ENCODE measurements at regions not wholly inside any gene's neighbourhood (a gene's known extent, or its start where the extent isn't known, plus 50 kb on each side); places are given as distances from the start of the nearest gene placed in this dataset.

DNA sequence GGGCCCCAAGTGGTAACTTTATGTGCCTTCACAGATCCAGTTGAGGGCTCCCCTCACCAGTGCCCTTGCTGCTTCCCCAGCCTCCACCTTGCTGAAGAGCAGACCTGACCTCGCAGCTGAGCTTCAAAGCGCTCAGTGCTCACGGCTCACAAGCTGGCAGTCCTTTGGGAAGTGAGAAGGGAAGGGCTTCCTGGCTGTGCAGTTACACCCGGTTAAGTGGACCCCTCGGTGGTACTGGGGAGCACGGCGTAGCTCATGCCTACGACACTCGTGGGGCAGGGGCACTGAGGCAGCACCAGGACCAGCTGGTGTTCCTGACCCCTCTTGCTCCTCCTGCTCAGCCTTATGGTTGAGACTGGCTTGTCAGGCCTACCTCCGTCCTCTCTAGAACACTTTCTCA lies 629.0 kb upstream of the TBL1XR1 start:
- no peak for TF ChIP-seq ZNF70 (CRISPR knock-in tag; IDR thresholded peaks at IDR 0.05)
- TF ChIP-seq, protein P1, sequence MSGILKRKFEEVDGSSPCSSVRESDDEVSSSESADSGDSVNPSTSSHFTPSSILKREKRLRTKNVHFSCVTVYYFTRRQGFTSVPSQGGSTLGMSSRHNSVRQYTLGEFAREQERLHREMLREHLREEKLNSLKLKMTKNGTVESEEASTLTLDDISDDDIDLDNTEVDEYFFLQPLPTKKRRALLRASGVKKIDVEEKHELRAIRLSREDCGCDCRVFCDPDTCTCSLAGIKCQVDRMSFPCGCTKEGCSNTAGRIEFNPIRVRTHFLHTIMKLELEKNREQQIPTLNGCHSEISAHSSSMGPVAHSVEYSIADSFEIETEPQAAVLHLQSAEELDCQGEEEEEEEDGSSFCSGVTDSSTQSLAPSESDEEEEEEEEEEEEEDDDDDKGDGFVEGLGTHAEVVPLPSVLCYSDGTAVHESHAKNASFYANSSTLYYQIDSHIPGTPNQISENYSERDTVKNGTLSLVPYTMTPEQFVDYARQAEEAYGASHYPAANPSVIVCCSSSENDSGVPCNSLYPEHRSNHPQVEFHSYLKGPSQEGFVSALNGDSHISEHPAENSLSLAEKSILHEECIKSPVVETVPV (CRISPR knock-in tag; IDR thresholded peaks at IDR 0.05), result no peak
- TF ChIP-seq, protein P2, sequence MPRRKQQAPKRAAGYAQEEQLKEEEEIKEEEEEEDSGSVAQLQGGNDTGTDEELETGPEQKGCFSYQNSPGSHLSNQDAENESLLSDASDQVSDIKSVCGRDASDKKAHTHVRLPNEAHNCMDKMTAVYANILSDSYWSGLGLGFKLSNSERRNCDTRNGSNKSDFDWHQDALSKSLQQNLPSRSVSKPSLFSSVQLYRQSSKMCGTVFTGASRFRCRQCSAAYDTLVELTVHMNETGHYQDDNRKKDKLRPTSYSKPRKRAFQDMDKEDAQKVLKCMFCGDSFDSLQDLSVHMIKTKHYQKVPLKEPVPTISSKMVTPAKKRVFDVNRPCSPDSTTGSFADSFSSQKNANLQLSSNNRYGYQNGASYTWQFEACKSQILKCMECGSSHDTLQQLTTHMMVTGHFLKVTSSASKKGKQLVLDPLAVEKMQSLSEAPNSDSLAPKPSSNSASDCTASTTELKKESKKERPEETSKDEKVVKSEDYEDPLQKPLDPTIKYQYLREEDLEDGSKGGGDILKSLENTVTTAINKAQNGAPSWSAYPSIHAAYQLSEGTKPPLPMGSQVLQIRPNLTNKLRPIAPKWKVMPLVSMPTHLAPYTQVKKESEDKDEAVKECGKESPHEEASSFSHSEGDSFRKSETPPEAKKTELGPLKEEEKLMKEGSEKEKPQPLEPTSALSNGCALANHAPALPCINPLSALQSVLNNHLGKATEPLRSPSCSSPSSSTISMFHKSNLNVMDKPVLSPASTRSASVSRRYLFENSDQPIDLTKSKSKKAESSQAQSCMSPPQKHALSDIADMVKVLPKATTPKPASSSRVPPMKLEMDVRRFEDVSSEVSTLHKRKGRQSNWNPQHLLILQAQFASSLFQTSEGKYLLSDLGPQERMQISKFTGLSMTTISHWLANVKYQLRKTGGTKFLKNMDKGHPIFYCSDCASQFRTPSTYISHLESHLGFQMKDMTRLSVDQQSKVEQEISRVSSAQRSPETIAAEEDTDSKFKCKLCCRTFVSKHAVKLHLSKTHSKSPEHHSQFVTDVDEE (CRISPR knock-in tag; IDR thresholded peaks at IDR 0.05), result no peak
- TF ChIP-seq TCF4 (CRISPR knock-in tag; IDR thresholded peaks at IDR 0.05; ENCODE audit: borderline replicate concordance), result no peak
- TF ChIP-seq, protein P3, sequence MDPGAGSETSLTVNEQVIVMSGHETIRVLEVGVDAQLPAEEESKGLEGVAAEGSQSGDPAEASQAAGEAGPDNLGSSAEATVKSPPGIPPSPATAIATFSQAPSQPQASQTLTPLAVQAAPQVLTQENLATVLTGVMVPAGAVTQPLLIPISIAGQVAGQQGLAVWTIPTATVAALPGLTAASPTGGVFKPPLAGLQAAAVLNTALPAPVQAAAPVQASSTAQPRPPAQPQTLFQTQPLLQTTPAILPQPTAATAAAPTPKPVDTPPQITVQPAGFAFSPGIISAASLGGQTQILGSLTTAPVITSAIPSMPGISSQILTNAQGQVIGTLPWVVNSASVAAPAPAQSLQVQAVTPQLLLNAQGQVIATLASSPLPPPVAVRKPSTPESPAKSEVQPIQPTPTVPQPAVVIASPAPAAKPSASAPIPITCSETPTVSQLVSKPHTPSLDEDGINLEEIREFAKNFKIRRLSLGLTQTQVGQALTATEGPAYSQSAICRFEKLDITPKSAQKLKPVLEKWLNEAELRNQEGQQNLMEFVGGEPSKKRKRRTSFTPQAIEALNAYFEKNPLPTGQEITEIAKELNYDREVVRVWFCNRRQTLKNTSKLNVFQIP (CRISPR knock-in tag; IDR thresholded peaks at IDR 0.05; ENCODE audit: borderline replicate concordance, low read depth), result no peak
- TF ChIP-seq BACH2 (CRISPR knock-in tag; IDR thresholded peaks at IDR 0.05; ENCODE audit: borderline replicate concordance), result no peak
- TF ChIP-seq ISL1 (CRISPR knock-in tag; IDR thresholded peaks at IDR 0.05), result no peak
- no peak for TF ChIP-seq PPARA (CRISPR knock-in tag; IDR thresholded peaks at IDR 0.05; ENCODE audit: borderline replicate concordance)
- TF ChIP-seq, protein P4, sequence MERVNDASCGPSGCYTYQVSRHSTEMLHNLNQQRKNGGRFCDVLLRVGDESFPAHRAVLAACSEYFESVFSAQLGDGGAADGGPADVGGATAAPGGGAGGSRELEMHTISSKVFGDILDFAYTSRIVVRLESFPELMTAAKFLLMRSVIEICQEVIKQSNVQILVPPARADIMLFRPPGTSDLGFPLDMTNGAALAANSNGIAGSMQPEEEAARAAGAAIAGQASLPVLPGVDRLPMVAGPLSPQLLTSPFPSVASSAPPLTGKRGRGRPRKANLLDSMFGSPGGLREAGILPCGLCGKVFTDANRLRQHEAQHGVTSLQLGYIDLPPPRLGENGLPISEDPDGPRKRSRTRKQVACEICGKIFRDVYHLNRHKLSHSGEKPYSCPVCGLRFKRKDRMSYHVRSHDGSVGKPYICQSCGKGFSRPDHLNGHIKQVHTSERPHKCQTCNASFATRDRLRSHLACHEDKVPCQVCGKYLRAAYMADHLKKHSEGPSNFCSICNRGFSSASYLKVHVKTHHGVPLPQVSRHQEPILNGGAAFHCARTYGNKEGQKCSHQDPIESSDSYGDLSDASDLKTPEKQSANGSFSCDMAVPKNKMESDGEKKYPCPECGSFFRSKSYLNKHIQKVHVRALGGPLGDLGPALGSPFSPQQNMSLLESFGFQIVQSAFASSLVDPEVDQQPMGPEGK (CRISPR knock-in tag; IDR thresholded peaks at IDR 0.05; ENCODE audit: borderline replicate concordance), result no peak
- TF ChIP-seq RARB (CRISPR knock-in tag; IDR thresholded peaks at IDR 0.05), result no peak
- no peak for TF ChIP-seq ESRRG (CRISPR knock-in tag; IDR thresholded peaks at IDR 0.05)
- no peak for TF ChIP-seq SNAI2 (CRISPR knock-in tag; IDR thresholded peaks at IDR 0.05)

All from SK-N-SH treated with all-trans-retinoic acid at 6 μM for 48 hours (cell line).